Neural progenitor cell (in vitro differentiated cells): ENCODE measurements at regions not wholly inside any gene's neighbourhood (a gene's known extent, or its start where the extent isn't known, plus 50 kb on each side); places are given as distances from the start of the nearest gene placed in this dataset.

ENCODE experiments used
- EZH2 ChIP-seq: fragments of 200-600 bp; sonication (generic); IDR thresholded peaks from 2 replicates; pipeline ENCODE4 v1.6.1; 2017; ENCODE audit warnings: antibody characterized with exemption, mild to moderate bottlenecking, moderate library complexity
- EZH2phosphoT487 ChIP-seq: fragments of 200-600 bp; sonication (generic); IDR thresholded peaks from 2 replicates; pipeline ENCODE4 v1.6.1; 2017; ENCODE audit warnings: antibody characterized with exemption
- TF ChIP-seq, protein P1 (sequence below): fragments of 200-600 bp; sonication (generic); IDR thresholded peaks from 2 replicates; pipeline ENCODE4 v1.5.1; 2017; ENCODE audit warnings: antibody characterized with exemption, mild to moderate bottlenecking

DNA sequence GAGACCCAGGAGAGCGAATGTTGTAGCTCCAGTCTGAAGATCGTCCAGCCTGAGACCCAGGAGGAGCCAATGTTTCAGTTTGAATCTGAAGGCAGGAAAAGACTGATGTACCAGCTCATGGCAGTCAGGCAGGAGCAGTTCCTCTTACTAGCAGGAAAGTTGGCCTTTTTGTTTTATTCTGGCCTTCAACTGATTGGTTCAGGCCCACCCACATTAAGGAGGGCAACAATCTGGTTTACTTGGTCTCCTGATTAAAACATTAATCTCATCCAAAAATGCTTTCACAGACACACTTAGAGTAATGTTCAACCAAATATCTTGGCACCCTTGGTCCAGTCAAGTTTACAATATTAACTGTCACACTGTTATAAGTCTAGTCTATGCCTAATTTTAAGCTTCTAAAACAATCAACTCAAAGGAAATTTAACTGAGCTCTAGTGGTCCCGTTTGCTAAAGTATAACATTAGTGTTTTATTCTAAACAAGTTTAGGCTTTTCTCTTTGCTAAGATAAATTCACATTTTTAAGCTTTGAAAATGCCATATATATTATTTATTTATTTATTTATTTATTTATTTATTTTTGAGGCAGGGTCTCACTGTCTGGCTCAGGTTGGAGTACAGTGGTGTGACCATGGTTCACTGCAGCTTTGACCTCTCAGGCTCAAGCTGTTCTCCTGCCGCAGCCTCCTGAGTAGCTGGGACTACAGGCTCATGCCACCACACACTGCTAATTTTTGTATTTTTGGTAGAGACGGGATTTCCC is 275.5 kb upstream of the SLC35B3 start:
- no peak for TF ChIP-seq EZH2
- no peak for TF ChIP-seq EZH2phosphoT487
- TF ChIP-seq, protein P1, sequence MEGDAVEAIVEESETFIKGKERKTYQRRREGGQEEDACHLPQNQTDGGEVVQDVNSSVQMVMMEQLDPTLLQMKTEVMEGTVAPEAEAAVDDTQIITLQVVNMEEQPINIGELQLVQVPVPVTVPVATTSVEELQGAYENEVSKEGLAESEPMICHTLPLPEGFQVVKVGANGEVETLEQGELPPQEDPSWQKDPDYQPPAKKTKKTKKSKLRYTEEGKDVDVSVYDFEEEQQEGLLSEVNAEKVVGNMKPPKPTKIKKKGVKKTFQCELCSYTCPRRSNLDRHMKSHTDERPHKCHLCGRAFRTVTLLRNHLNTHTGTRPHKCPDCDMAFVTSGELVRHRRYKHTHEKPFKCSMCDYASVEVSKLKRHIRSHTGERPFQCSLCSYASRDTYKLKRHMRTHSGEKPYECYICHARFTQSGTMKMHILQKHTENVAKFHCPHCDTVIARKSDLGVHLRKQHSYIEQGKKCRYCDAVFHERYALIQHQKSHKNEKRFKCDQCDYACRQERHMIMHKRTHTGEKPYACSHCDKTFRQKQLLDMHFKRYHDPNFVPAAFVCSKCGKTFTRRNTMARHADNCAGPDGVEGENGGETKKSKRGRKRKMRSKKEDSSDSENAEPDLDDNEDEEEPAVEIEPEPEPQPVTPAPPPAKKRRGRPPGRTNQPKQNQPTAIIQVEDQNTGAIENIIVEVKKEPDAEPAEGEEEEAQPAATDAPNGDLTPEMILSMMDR, result no peak
